Occipital lobe (tissue), 1 donor: ENCODE measurements at regions not wholly inside any gene's neighbourhood (a gene's known extent, or its start where the extent isn't known, plus 50 kb on each side); places are given as distances from the start of the nearest gene placed in this dataset.

Experiments
- DNase-seq: peaks from one replicate; lab custom pipeline; 2025; lab: John Stamatoyannopoulos, UW

GRCh38 chr16:72517154-72517553, 345.2 kb upstream of the PMFBP1 start:
- no peak for DNase-seq

GRCh38 chr16:72511171-72511570, 339.2 kb upstream of the PMFBP1 start:
- DNase-seq, result no peak

GRCh38 chr16:72508191-72508590, 336.2 kb upstream of the PMFBP1 start:
- DNase-seq, result no peak

- DNase-seq, result no peak
Measured at GRCh38 chr16:72502594-72503005, 330.6 kb upstream of the PMFBP1 start.

GRCh38 chr16:72501739-72502593, 330.0 kb upstream of the PMFBP1 start:
- DNase-seq, result no peak

- no peak for DNase-seq
Measured at GRCh38 chr16:72500545-72500944, 328.6 kb upstream of the PMFBP1 start.

- no peak for DNase-seq
Measured at GRCh38 chr16:72493716-72494415, 321.9 kb upstream of the PMFBP1 start.

- no peak for DNase-seq
Measured at GRCh38 chr16:72487283-72487682, 315.3 kb upstream of the PMFBP1 start.

- no peak for DNase-seq
Measured at GRCh38 chr16:72482695-72483094, 310.7 kb upstream of the PMFBP1 start.

- no peak for DNase-seq
Measured at GRCh38 chr16:72481419-72481818, 309.5 kb upstream of the PMFBP1 start.

- no peak for DNase-seq
Measured at GRCh38 chr16:72480911-72481310, 309.0 kb upstream of the PMFBP1 start.

- DNase-seq, result no peak
Measured at GRCh38 chr16:72475688-72476087, 303.7 kb upstream of the PMFBP1 start.

- no peak for DNase-seq
Measured at GRCh38 chr16:72474501-72475123, 302.7 kb upstream of the PMFBP1 start.

GRCh38 chr16:72473631-72474030, 301.7 kb upstream of the PMFBP1 start:
- no peak for DNase-seq

GRCh38 chr16:72471317-72471924, 299.5 kb upstream of the PMFBP1 start:
- no peak for DNase-seq

GRCh38 chr16:72470541-72470940, 298.6 kb upstream of the PMFBP1 start:
- DNase-seq, result no peak

- DNase-seq, result no peak
Measured at GRCh38 chr16:72469932-72470331, 298.0 kb upstream of the PMFBP1 start.

- DNase-seq, result no peak
Measured at GRCh38 chr16:72468582-72468981, 296.6 kb upstream of the PMFBP1 start.

- no peak for DNase-seq
Measured at GRCh38 chr16:72467157-72467759, 295.3 kb upstream of the PMFBP1 start.

GRCh38 chr16:72464597-72465368, 292.8 kb upstream of the PMFBP1 start:
- DNase-seq, result no peak

- DNase-seq, result no peak
Measured at GRCh38 chr16:72464052-72464451, 292.1 kb upstream of the PMFBP1 start.
